Activated naive CD4-positive, alpha-beta T cell treated with anti-CD3 and anti-CD28 coated beads, Interleukin-2, amount 50 U/mL, for 24 hours (primary cell): ENCODE measurements at regions not wholly inside any gene's neighbourhood (a gene's known extent, or its start where the extent isn't known, plus 50 kb on each side); places are given as distances from the start of the nearest gene placed in this dataset.

Source experiments
- H3K27ac Mint-ChIP-seq: one replicate; pipeline ENCODE4 v1.8.0; 2021; ENCODE audit warnings: mild to moderate bottlenecking, mixed read lengths
- H3K27me3 Mint-ChIP-seq: one replicate; pipeline ENCODE4 v1.8.0; 2021; ENCODE audit warnings: mixed read lengths
- H3K36me3 Mint-ChIP-seq: one replicate; pipeline ENCODE4 v1.8.0; 2021; ENCODE audit warnings: mixed read lengths
- H3K4me1 Mint-ChIP-seq: one replicate; pipeline ENCODE4 v1.8.0; 2021; ENCODE audit warnings: mixed read lengths
- H3K4me3 Mint-ChIP-seq: one replicate; pipeline ENCODE4 v1.8.0; 2021; ENCODE audit warnings: mild to moderate bottlenecking, mixed read lengths
- H3K9me3 Mint-ChIP-seq: one replicate; pipeline ENCODE4 v1.8.0; 2021; ENCODE audit warnings: mixed read lengths

- H3K27ac Mint-ChIP-seq: peak overlapping the region; percentile 19
- peaks cover 16% of the 10 kb centered on the region for H3K9me3 Mint-ChIP-seq
- H3K4me1 Mint-ChIP-seq: peaks cover 24% of the 10 kb centered on the region
- H3K4me3 Mint-ChIP-seq: no peak overlapping the region
- no peaks in the 10 kb centered on the region for H3K27me3 Mint-ChIP-seq
- H3K36me3 Mint-ChIP-seq: peaks cover 4% of the 10 kb centered on the region
These were observed 51.3 kb upstream of the FLI1 start for GRCh38 chr11:128642571-128642970.

GRCh38 chr11:128643661-128644317 is 50.1 kb upstream of the FLI1 start:
- Mint-ChIP-seq H3K27me3 (no peaks in the 10 kb centered on the region), H3K4me1 (peaks cover 16% of the 10 kb centered on the region), H3K9me3 (peaks cover 16% of the 10 kb centered on the region), H3K27ac (no peak overlapping the region), H3K4me3 (no peak overlapping the region), H3K36me3 (peaks cover 2% of the 10 kb centered on the region)
